Astrocyte of the spinal cord (primary cell): ENCODE measurements at regions not wholly inside any gene's neighbourhood (a gene's known extent, or its start where the extent isn't known, plus 50 kb on each side); places are given as distances from the start of the nearest gene placed in this dataset.

Experiments
- DNase-seq: peaks from one replicate; pipeline ENCODE4 v3.0.0; 2011; ENCODE audit warnings: low read depth, low spot score
- H3K4me3 ChIP-seq: 2 replicates; pipeline ENCODE4 v1.5.1; 2011; ENCODE audit warnings: low read depth, mild to moderate bottlenecking, low read length, moderate library complexity
- CTCF ChIP-seq: IDR thresholded peaks from 2 replicates; pipeline ENCODE4 v1.5.1; 2012; ENCODE audit warnings: low read depth, mild to moderate bottlenecking, low read length, inconsistent platforms
- in situ Hi-C: cut with HindIII; loops from 2 replicates; pipeline ENCODE4 v1.10.0; 2017; ENCODE audit warnings: low sequenced_read_pairs

- no peak for DNase-seq
- TF ChIP-seq CTCF, result no peak
- in situ Hi-C loops, result no loop called here
- no peak overlapping the region for H3K4me3 ChIP-seq
These were observed 76.8 kb upstream of the GATA2 start for GRCh38 chr3:128569756-128570155.

GRCh38 chr3:128568602-128569490, 75.8 kb upstream of the GATA2 start:
- TF ChIP-seq CTCF, result no peak
- no peak for DNase-seq
- H3K4me3 ChIP-seq, result no peak overlapping the region
- in situ Hi-C loops, result no loop called here

GRCh38 chr3:128567705-128568356, 74.8 kb upstream of the GATA2 start:
- DNase-seq, result no peak
- no peak overlapping the region for H3K4me3 ChIP-seq
- in situ Hi-C loops, result no loop called here
- no peak for TF ChIP-seq CTCF

- in situ Hi-C loops, result no loop called here
- DNase-seq, result no peak
- no peak overlapping the region for H3K4me3 ChIP-seq
- TF ChIP-seq CTCF, result no peak
These were observed 74.1 kb upstream of the GATA2 start for GRCh38 chr3:128567141-128567540.

GRCh38 chr3:128563439-128563838, 70.4 kb upstream of the GATA2 start:
- DNase-seq, result no peak
- H3K4me3 ChIP-seq, result no peak overlapping the region
- TF ChIP-seq CTCF, result no peak
- in situ Hi-C loops, result no loop called here

GRCh38 chr3:128561504-128561903, 68.5 kb upstream of the GATA2 start:
- no peak overlapping the region for H3K4me3 ChIP-seq
- in situ Hi-C loops, result no loop called here
- no peak for TF ChIP-seq CTCF
- no peak for DNase-seq
